Immature natural killer cell (primary cell): ENCODE measurements at regions not wholly inside any gene's neighbourhood (a gene's known extent, or its start where the extent isn't known, plus 50 kb on each side); places are given as distances from the start of the nearest gene placed in this dataset.
"Not testable (repeated sequence)": the region's sequence is repeated elsewhere in the genome, so short reads cannot be mapped to it uniquely, and the experiment has no call there.

Source experiments
- DNase-seq, 3 donors: peaks; one replicate each; pipeline ENCODE4 v3.0.0; 2022; ENCODE audit warnings: mixed read lengths in 1 of 3
- H3K27ac Mint-ChIP-seq, 6 donors: one replicate each; pipeline ENCODE4 v1.8.0; 2020; ENCODE audit warnings: mixed read lengths in 6 of 6, mild to moderate bottlenecking in 5 of 6, inconsistent platforms in 4 of 6, moderate library complexity in 3 of 6
- H3K27me3 Mint-ChIP-seq, 3 donors: one replicate each; pipeline ENCODE4 v1.8.0; 2020 to 2021; ENCODE audit warnings: low read depth in 3 of 3, mild to moderate bottlenecking in 3 of 3, mixed read lengths in 3 of 3, moderate library complexity in 3 of 3, inconsistent platforms in 1 of 3
- H3K36me3 Mint-ChIP-seq, 3 donors: one replicate each; pipeline ENCODE4 v1.8.0; 2020; ENCODE audit warnings: mixed read lengths in 3 of 3, inconsistent platforms in 2 of 3, mild to moderate bottlenecking in 2 of 3
- H3K4me1 Mint-ChIP-seq, 2 donors: one replicate each; pipeline ENCODE4 v1.8.0; 2020; ENCODE audit warnings: inconsistent platforms in 2 of 2, mild to moderate bottlenecking in 2 of 2, mixed read lengths in 2 of 2, moderate library complexity in 1 of 2
- H3K4me3 Mint-ChIP-seq, 5 donors: one replicate each; pipeline ENCODE4 v1.8.0; 2020; ENCODE audit warnings: mild to moderate bottlenecking in 5 of 5, mixed read lengths in 5 of 5, inconsistent platforms in 3 of 5, moderate library complexity in 3 of 5
- H3K9me3 Mint-ChIP-seq, 6 donors: one replicate each; pipeline ENCODE4 v1.8.0; 2020; ENCODE audit warnings: mild to moderate bottlenecking in 6 of 6, mixed read lengths in 6 of 6, inconsistent platforms in 4 of 6, moderate library complexity in 3 of 6

DNA sequence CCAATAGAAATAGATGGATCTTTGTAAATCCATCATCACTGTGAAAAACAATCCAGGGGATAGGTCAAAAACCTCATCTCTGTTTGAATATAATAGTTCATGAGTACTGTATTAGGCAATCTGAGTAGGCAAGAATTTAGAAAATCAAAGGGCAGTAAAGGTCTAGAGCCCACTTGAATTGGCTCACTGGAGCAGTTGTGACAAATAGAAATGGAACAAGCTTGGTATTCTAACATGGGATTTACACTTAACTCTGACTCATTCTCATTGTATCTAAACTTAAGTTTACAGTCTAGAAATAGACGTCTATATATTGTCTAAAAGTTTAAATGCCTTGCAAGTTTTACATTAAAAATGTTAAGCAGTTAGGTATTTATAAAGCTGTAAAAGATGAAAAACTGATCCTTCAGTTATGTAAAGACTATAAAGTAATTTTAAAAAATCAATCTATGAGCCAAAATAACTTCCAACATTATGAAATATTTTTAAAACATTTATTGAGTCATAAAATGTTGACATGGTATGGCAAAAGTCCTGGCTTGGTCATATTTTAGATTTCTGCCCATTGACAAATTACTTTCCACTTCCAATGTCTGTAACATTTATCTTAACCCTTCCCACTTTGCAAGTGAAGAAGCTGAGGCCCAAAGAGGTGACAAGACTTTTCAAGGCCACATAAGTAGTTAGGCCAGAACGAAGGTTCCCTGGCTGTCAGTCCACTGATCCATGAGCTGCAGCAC, 203.7 kb upstream of the NREP start:
- H3K36me3 Mint-ChIP-seq: no peaks in the 10 kb centered on the region
- H3K9me3 Mint-ChIP-seq: peaks cover 0 to 6% (median 0%) of the 10 kb centered on the region in 6 donors
- H3K4me1 Mint-ChIP-seq: no peaks in the 10 kb centered on the region
- DNase-seq: no peak
- no peak overlapping the region for H3K4me3 Mint-ChIP-seq
- peaks cover 0 to 3% (median 0%) of the 10 kb centered on the region in 3 donors for H3K27me3 Mint-ChIP-seq
- H3K27ac Mint-ChIP-seq: no peak overlapping the region

DNA sequence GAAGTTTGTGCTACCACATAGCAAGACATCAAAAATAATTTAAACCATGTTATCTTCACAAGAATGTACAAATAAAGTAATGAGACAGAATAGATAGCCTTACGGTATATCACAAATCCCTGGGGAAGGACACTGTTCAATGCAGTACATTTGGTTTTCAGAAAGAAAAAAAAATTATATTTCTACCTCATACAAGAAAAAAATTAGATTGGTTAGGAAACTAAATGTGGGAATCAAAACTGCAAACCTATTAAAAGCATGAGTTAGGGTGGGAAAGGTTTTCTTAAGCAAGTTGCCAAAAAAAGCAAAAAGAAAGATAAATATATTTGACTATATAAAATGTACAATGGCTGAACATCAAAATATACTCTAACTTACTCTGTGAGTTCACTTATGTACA, 201.9 kb upstream of the NREP start:
- Mint-ChIP-seq H3K36me3 (no peaks in the 10 kb centered on the region), H3K27ac (no peak overlapping the region), H3K4me1 (no peaks in the 10 kb centered on the region), H3K9me3 (peaks cover 0 to 6% (median 0%) of the 10 kb centered on the region in 6 donors), H3K27me3 (peaks cover 0 to 3% (median 0%) of the 10 kb centered on the region in 3 donors), H3K4me3 (no peak overlapping the region)
- no peak for DNase-seq

DNA sequence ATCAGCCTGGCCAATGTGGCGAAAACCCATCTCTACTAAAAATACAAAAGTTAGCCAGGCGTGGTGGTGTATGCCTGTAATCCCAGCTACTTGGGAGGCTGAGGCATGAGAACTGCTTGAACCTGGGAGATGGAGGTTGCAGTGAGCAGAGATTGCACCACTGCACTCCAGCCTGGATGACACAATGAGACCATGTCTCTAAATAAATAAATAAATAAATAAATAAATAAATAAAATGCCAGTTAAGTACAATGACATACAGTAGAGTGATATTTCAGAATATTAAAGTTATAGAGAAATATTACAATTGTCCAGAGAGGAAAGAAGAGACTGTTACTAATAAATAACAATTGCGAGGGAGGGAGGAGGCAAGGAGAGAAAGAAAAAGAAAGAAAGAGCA, 199.8 kb upstream of the NREP start:
- not testable (repeated sequence) for H3K9me3 Mint-ChIP-seq, H3K4me3 Mint-ChIP-seq, H3K27me3 Mint-ChIP-seq, H3K4me1 Mint-ChIP-seq, H3K36me3 Mint-ChIP-seq, DNase-seq, H3K27ac Mint-ChIP-seq

DNA sequence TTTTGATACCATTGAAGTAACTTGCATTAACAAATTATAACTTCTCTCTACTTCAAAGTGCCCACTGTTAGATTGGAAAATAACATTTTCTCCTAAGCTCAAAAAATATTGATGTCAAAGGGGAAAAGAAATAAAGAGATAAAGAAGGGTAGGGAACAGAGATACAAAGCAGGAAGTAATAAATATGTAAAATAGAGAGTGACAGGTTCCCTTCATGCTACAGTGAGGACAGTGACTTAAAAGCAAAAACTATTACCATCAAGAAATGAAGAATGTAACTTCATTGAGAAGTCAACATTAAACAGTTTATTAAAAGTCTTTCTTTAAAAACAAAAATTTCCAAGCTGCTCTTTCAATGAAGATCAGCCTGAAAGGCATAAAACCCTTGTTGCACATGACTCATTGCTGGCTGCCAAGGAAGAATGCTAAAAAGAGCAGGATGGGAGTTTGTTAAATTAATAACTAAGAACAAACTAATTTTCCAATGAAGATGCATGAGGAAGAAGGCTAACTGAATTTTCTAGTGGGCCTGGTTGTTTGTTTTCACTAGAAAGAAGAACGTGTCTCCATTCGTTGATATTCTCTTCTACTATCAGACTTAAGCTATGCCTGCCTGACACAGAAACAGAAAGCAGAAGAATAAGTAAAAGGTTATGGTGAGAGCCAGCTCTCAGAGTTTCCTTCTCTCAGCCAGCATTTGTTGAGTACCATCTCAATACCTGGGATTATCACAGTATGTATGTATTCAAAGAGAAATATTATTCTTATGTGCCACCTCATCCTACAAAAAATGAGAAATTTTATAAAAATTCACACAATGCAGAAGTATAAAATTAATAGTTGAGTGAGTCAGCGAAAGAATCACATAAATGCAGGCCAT, 197.8 kb upstream of the NREP start:
- peaks cover 3 to 4% (median 3%) of the 10 kb centered on the region in 3 donors for H3K27me3 Mint-ChIP-seq
- H3K9me3 Mint-ChIP-seq: peaks cover 0 to 2% (median 0%) of the 10 kb centered on the region in 6 donors
- H3K4me3 Mint-ChIP-seq: no peak overlapping the region
- no peak overlapping the region for H3K27ac Mint-ChIP-seq
- no peaks in the 10 kb centered on the region for H3K4me1 Mint-ChIP-seq
- no peaks in the 10 kb centered on the region for H3K36me3 Mint-ChIP-seq
- DNase-seq: no peak

DNA sequence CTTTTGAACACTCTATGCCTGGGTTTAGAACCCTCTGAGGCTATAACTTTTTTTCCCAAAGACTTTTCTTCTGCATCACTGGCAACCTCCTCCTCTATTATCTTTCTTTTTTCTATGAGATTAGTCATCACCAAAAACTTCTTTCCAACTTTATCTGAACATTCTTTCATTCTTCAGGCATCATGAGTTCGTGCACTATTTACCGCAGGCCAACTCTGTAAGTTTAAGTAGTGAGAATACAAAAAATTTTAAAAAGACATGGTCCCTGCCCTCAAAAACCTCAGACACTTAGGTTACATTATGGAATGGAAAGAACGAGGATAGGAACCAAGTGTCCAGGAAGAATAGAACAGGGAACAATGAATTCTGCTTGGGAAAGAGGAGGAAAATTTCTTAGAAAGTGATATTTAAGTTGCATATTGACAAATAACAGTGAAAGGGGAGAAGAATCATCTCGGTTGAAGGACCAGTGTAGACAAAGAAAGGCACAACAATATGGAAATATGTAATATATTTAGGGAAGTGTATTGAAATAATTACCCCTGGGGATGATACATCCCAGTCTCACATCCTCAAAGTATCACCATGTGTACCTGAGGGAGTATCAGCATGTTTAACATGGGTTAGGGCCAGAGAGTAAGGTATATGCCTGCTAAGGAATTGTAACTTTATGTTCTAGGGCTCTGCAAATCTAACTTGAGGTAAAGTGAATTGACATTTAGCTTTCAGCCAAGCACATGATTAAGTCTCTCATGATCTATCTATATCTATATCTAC, 196.5 kb upstream of the NREP start:
- H3K36me3 Mint-ChIP-seq: no peaks in the 10 kb centered on the region
- no peaks in the 10 kb centered on the region for H3K4me1 Mint-ChIP-seq
- H3K4me3 Mint-ChIP-seq: no peak overlapping the region
- H3K27me3 Mint-ChIP-seq: peaks cover 3 to 4% (median 3%) of the 10 kb centered on the region in 3 donors
- DNase-seq: no peak
- peaks cover 0 to 2% (median 0%) of the 10 kb centered on the region in 6 donors for H3K9me3 Mint-ChIP-seq
- no peak overlapping the region for H3K27ac Mint-ChIP-seq

DNA sequence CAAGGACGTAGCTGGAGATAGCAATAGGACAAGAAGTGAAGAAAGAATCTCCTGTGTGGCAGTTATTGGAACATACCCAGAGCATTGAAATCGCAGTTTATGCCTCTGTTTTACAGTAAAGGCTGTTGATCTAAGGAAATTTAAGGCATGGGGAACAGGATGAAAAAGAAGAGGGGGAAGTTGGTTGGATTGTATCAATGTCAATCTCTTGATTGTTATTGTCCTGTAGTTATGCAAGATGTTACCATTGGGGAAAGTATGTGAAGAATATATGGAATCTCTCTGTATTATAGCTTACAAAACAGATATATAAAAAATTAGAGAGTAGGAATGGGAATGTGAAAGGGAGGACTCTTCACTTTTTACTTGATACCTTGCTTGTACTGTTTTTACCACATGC, 195.6 kb upstream of the NREP start:
- no peaks in the 10 kb centered on the region for H3K4me1 Mint-ChIP-seq
- no peak overlapping the region for H3K4me3 Mint-ChIP-seq
- peaks cover 0 to 2% (median 0%) of the 10 kb centered on the region in 6 donors for H3K9me3 Mint-ChIP-seq
- H3K27me3 Mint-ChIP-seq: peaks cover 3 to 4% (median 3%) of the 10 kb centered on the region in 3 donors
- no peaks in the 10 kb centered on the region for H3K36me3 Mint-ChIP-seq
- no peak overlapping the region for H3K27ac Mint-ChIP-seq
- no peak for DNase-seq

DNA sequence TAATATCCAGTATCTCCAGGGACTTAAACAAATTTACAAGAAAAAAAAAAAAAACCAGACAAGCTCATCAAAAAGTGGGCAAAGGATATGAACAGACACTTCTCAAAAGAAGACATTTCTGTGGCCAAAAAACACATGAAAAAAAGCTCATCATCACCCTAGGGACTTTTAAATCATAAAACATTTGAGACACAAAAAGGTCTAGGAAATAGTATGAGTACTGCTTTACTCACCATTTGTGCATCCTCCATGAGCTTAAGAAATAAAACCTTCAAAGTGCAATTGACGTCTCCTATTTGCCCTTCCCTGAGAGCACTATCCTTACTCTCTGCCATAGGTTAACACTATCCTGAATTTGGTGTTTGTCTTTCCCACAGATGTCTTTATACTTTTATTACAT, 193.7 kb upstream of the NREP start:
- no peaks in the 10 kb centered on the region for H3K36me3 Mint-ChIP-seq

DNA sequence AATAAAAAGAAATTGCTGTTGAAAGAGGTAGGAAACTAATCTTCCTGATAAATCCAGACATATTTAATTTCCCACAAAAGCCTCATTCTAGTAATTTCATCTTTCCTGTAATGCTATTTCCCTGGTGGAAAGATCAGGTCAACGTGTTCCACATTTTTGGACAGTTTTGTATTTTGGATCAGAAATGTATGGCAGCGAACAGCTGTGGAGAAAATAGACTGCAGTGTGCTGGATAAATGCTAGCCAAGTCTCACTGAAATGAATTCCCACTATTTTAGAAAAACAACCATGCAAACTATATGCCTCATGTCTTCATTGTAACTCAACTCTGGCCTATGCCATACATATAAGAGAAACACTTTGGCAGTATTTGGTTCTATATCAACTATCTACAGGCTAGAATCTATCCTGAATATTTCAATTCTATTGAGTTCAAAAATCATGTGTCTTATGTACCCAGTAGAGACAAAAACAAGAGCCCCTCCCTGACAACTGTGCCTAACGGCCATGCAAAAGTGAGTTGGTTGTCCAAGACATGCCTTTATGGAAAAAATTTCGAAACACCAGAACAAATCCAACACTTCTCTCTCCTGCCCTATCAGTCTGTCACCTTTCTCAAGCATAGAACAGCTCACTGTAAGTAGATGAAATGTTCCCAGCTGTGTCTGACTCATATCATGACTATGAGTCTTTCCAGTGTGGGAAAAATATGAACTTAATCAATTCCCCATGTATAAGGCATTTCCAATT, 191.3 kb upstream of the NREP start:
- no peak for DNase-seq
- Mint-ChIP-seq H3K4me1 (no peaks in the 10 kb centered on the region), H3K36me3 (no peaks in the 10 kb centered on the region), H3K27ac (no peak overlapping the region), H3K9me3 (no peaks in the 10 kb centered on the region), H3K4me3 (no peak overlapping the region), H3K27me3 (peaks cover 0 to 4% (median 3%) of the 10 kb centered on the region in 3 donors)

More for the DNA sequence above, 193.7 kb upstream of the NREP start:
- peaks cover 0 to 2% (median 0%) of the 10 kb centered on the region in 6 donors for H3K9me3 Mint-ChIP-seq
- H3K4me3 Mint-ChIP-seq: no peak overlapping the region
- H3K27ac Mint-ChIP-seq: no peak overlapping the region
- no peaks in the 10 kb centered on the region for H3K4me1 Mint-ChIP-seq
- peaks cover 3 to 4% (median 3%) of the 10 kb centered on the region in 3 donors for H3K27me3 Mint-ChIP-seq
- no peak for DNase-seq

DNA sequence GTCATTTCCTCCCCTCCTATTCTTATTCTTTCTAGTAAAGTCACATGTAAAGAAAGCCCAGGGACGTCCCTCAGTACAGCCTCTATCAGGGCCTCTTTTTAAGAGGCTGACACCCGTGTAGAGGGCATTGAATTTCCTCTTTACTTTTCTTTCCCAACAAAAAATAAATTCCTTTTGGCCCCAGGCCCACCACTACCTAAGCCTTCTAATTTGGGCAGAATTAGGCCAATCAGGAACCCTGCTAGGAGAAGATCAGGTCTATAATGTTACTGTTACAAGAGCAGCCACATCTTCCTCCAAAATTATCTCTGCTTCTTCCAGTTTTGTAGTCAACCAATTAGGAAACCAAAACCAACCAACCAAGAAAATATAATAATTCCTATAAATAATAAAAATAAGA, 189.6 kb upstream of the NREP start:
- Mint-ChIP-seq H3K4me3 (no peak overlapping the region), H3K9me3 (peaks cover 0 to 2% (median 0%) of the 10 kb centered on the region in 6 donors), H3K27me3 (peaks cover 0 to 2% (median 0%) of the 10 kb centered on the region in 3 donors), H3K27ac (no peak overlapping the region), H3K36me3 (no peaks in the 10 kb centered on the region), H3K4me1 (no peaks in the 10 kb centered on the region)
- DNase-seq: no peak

DNA sequence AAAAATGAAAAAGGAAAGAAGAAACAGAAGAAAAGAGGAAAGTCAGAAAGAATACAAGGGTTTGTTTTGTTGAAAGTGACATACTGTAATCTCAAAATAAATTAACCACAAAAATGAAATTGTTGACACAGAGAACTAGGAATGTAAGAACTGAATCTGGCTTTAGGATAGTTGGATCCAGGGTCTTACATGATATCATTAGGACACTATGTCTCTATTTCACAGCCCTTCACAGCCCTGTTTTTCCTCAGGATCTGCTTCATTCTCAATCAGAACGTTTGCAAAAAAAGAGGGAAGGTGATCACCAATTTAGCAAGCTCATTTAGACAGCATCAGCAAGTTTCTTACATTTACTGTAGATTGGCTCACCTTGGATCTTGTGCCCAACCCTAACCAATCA, 188.5 kb upstream of the NREP start:
- Mint-ChIP-seq H3K36me3 (no peaks in the 10 kb centered on the region), H3K27ac (no peak overlapping the region), H3K4me1 (no peaks in the 10 kb centered on the region), H3K27me3 (no peaks in the 10 kb centered on the region), H3K9me3 (peaks cover 0 to 2% (median 0%) of the 10 kb centered on the region in 6 donors), H3K4me3 (no peak overlapping the region)
- DNase-seq: no peak

DNA sequence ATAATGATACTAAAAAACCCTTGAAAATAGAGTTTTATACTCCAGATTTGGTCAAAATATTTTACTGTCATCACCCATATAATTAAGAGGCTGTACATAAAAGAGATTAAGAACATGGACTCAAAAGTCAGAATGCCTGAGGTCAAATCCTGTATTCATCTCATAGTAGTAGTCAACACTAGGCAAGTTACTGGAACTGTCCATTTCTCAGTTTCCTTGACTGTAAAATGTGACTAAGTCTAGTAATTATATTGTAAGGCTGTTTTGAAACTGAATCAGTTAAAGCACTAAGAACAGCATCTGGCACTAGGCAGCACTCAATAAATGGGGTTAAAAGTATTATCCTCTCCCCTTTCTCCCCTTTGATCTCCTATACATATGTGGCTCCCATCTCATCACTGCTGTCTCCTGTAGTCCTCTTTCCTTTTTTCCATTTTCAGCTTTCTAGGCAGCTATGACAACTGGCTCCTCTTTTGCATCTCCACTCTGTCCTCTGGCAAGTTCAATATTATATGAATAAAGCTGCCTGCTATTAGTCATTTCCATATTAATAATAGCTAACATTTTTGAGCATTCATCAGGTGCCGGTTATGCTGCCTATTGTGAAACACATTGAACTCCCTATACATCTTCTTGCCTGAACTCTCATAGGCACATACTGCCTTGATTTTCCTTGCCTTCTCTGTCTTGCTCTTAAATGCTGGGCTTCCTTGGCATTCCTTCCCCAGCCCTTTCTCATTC, 185.8 kb upstream of the NREP start:
- Mint-ChIP-seq H3K4me3 (no peak overlapping the region), H3K27ac (no peak overlapping the region), H3K36me3 (no peaks in the 10 kb centered on the region), H3K9me3 (peaks cover 0 to 6% (median 0%) of the 10 kb centered on the region in 6 donors), H3K27me3 (peaks cover 0 to 2% (median 1%) of the 10 kb centered on the region in 3 donors), H3K4me1 (no peaks in the 10 kb centered on the region)
- DNase-seq: no peak

DNA sequence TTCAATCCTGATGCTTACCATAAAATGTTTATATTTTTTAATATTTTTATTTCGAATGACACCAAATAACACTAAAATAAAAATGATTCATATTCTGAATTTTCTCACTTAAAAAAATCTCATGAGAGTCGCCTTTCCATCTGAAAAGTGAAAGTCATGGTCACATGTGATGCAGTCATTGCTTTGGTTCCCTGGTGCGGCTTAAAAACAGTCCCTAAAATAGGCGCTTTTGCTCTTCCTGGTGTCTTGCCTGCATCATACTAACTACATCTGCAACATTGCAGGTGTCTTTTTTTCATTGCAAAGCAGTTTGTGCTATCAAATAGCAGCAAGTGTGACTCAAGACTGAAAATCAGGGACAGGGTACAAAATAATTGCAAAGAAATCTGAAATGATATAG, 185.2 kb upstream of the NREP start:
- peaks cover 0 to 2% (median 1%) of the 10 kb centered on the region in 3 donors for H3K27me3 Mint-ChIP-seq
- no peaks in the 10 kb centered on the region for H3K36me3 Mint-ChIP-seq
- H3K4me3 Mint-ChIP-seq: no peak overlapping the region
- no peak overlapping the region for H3K27ac Mint-ChIP-seq
- H3K4me1 Mint-ChIP-seq: no peaks in the 10 kb centered on the region
- peaks cover 0 to 6% (median 0%) of the 10 kb centered on the region in 6 donors for H3K9me3 Mint-ChIP-seq
- DNase-seq: no peak

DNA sequence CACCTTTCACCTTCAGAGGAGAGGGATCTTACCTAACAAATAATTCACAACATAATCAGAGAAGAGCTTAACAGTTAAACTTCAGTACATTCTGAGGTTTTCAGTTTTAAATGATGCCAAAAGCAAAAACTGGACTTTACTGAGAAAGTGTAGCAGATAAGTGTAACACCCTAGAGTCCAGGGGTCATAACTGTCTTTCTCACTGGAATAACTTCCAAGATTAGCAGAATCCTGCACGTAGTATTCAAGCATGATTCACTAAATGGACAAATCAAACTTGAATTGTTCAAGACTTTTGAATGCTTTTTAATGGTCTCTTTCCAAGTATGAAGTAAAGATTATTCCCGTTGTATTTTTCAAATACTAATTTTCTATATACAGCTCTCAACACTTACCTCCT, 180.1 kb upstream of the NREP start:
- Mint-ChIP-seq H3K27ac (no peak overlapping the region), H3K27me3 (peaks cover 0 to 3% (median 2%) of the 10 kb centered on the region in 3 donors), H3K36me3 (no peaks in the 10 kb centered on the region), H3K9me3 (peaks cover 0 to 4% (median 0%) of the 10 kb centered on the region in 6 donors), H3K4me3 (no peak overlapping the region), H3K4me1 (no peaks in the 10 kb centered on the region)
- no peak for DNase-seq
